IgD-negative memory B cell (primary cell): ENCODE measurements at regions not wholly inside any gene's neighbourhood (a gene's known extent, or its start where the extent isn't known, plus 50 kb on each side); places are given as distances from the start of the nearest gene placed in this dataset.
"Not testable (repeated sequence)": the region's sequence is repeated elsewhere in the genome, so short reads cannot be mapped to it uniquely, and the experiment has no call there.

Source experiments
- H3K27ac Mint-ChIP-seq, 3 donors: one replicate each; pipeline ENCODE4 v1.8.0; 2020 to 2022; ENCODE audit warnings: mild to moderate bottlenecking in 3 of 3, mixed read lengths in 3 of 3, moderate library complexity in 1 of 3
- H3K27me3 Mint-ChIP-seq: one replicate; pipeline ENCODE4 v1.8.0; 2021; ENCODE audit warnings: mixed read lengths
- H3K36me3 Mint-ChIP-seq: one replicate; pipeline ENCODE4 v1.8.0; 2020; ENCODE audit warnings: mild to moderate bottlenecking, mixed read lengths
- H3K4me1 Mint-ChIP-seq, 3 donors: one replicate each; pipeline ENCODE4 v1.8.0; 2020 to 2022; ENCODE audit warnings: mixed read lengths in 3 of 3, mild to moderate bottlenecking in 1 of 3
- H3K4me3 Mint-ChIP-seq, 4 donors: one replicate each; pipeline ENCODE4 v1.8.0; 2020 to 2022; ENCODE audit warnings: mild to moderate bottlenecking in 4 of 4, mixed read lengths in 4 of 4, moderate library complexity in 3 of 4
- H3K9me3 Mint-ChIP-seq, 3 donors: one replicate each; pipeline ENCODE4 v1.8.0; 2020 to 2021; ENCODE audit warnings: mixed read lengths in 3 of 3, mild to moderate bottlenecking in 1 of 3

DNA sequence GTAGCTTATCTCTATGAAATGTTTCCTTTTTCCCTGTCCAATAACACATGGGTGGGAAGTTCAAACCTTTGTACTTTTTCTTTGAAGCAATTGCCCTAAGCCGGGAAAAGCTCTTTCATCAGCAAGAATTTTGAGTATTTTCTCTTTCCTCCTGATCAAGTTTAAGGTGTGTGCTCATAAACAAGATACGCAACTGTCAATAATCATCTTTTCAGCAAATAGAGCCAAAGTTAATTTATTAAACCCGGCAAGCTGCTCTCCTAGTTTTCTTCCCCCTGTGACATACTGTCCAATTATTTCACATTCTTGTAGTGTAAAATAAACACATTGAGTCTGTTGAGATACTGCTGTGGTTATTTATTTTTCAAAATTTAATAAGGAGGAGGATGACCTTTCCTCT, 194.4 kb downstream of the EDN1 start:
- H3K9me3 Mint-ChIP-seq = no peaks in the 10 kb centered on the region
- H3K27ac Mint-ChIP-seq = no peak overlapping the region
- peaks cover 5 to 9% (median 8%) of the 10 kb centered on the region in 3 donors for H3K4me1 Mint-ChIP-seq
- H3K36me3 Mint-ChIP-seq = peaks cover 4% of the 10 kb centered on the region
- H3K4me3 Mint-ChIP-seq = no peak overlapping the region
- H3K27me3 Mint-ChIP-seq = peaks cover 3% of the 10 kb centered on the region

DNA sequence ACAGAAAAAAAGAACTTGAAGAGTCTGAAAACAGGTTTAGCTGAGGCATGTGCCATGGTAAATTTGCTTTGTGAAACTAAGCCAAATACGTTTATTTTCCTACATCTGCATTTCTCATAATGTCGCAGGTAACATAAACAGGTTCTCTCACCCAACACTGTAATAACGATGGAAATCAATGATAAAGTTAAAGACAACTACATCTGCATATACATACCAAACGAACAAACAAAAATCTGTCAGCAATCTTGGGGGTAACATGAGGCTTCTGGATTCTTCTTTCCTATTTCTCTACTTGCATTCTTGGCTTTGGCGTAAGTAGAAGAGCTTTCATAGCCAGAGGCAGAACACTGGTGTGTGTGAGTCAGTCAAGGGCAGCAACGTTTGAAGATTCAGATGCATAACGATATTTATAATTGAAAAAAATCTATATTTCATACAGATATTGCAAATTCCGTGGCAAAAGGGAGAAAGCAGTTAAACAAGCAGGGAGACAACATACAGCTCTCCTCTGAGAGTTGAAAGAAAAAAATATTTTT, 195.1 kb downstream of the EDN1 start:
- Mint-ChIP-seq H3K9me3 (no peaks in the 10 kb centered on the region), H3K4me3 (no peak overlapping the region), H3K36me3 (peaks cover 4% of the 10 kb centered on the region), H3K27me3 (peaks cover 3% of the 10 kb centered on the region), H3K4me1 (peaks cover 5 to 9% (median 8%) of the 10 kb centered on the region in 3 donors), H3K27ac (no peak overlapping the region)

DNA sequence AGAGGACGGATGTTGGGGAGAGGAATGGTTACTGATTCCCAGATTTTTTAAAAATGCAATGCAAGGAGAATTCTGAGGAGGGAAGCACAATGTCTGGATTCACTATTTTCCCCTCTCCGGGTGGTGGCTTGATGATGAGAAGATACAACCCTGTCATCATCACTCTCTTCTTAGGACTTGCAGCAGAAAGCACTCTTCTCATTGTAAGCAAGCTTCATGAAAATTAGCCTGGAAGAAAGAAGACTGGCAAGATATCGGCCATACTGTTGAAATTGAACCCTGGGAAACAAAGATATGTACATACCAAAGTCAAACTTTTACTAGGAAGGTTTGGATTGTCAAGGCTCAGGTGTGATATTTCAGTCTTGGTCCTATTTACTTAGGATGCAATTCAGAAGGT, 195.7 kb downstream of the EDN1 start:
- Mint-ChIP-seq H3K27ac (no peak overlapping the region), H3K4me1 (peaks cover 5 to 9% (median 8%) of the 10 kb centered on the region in 3 donors), H3K36me3 (peaks cover 4% of the 10 kb centered on the region), H3K27me3 (peaks cover 3% of the 10 kb centered on the region), H3K9me3 (no peaks in the 10 kb centered on the region), H3K4me3 (no peak overlapping the region)

DNA sequence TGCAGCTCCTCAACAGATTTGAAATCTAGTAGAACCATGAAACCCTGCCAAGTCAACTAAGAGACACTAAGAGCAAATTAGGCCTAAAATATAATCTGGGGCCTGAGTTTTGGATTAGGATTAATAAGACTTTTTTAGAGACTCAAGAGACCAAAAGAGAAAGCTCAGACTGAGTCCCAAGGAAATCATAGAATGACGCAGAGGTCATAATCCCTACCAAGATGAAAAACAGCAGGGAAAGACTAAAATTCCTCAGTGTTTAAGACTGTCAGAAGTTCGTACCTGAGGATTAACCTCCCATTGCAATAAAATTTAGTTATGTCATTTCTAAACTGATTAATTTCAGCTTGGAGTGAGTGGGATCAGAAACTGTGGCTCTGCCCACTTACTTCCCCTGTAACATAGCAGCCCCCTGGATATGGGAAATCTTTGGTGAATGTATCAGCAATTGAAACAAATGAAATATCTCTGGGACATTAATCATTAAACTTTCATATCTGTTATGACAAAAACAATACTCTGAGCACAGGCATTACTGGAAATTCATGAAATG, 200.3 kb downstream of the EDN1 start:
- Mint-ChIP-seq H3K4me1 (no peaks in the 10 kb centered on the region), H3K27ac (no peak overlapping the region), H3K4me3 (no peak overlapping the region), H3K27me3 (peaks cover 3% of the 10 kb centered on the region), H3K36me3 (peaks cover 6% of the 10 kb centered on the region), H3K9me3 (no peaks in the 10 kb centered on the region)

DNA sequence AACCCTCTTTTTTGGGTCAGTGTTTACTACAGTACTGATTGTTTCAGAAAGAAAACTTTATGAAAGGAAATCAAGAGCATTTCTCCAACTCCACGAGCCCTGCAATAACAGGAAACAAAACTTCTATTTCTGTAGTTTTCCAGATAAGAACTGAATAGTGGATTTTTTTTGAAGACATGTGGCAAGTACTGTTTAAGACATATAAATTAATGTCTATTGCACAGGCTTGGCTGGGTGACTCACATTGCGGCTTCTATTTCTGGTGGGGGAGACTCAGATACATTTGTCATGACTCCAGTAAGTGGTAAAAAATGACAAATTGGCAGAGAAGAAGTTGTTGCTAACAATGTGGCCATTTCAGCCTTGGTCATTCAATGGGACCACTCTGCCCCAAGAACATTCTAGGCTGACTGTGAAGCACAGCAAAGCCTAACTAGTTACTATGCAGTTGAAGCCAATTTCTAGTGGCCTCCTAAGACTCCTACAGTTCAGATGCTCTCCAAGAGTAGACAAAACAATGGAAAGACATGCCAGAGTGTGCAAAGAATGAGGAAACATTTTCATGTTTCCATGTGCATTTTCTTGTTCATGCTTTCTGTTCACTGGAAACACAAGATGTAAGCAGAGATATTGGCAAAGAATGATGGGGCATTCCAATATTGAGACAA, 200.9 kb downstream of the EDN1 start:
- H3K9me3 Mint-ChIP-seq = no peaks in the 10 kb centered on the region
- no peak overlapping the region for H3K4me3 Mint-ChIP-seq
- peaks cover 6% of the 10 kb centered on the region for H3K36me3 Mint-ChIP-seq
- H3K27ac Mint-ChIP-seq = no peak overlapping the region
- H3K27me3 Mint-ChIP-seq = peaks cover 3% of the 10 kb centered on the region
- H3K4me1 Mint-ChIP-seq = no peaks in the 10 kb centered on the region

DNA sequence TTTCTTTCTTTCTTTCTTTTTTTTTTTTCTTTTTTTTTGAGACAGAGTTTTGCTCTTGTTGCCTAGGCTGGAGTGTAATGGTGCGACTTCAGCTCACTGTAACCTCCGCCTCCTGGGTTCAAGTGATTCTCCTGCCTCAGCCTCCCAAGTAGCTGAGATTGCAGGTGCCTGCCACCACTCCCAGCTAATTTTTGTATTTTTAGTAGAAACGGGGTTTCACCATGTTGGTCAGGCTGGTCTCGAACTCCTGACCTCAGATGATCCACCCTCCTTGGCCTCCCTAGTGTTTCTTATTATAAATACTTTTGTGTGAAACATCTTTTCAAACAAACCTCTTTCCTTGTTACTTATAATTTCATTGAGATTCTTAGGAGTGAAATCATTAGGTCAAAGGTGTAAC, 202.8 kb downstream of the EDN1 start:
- not testable (repeated sequence) for H3K27ac Mint-ChIP-seq, H3K36me3 Mint-ChIP-seq, H3K27me3 Mint-ChIP-seq, H3K4me1 Mint-ChIP-seq, H3K9me3 Mint-ChIP-seq, H3K4me3 Mint-ChIP-seq

DNA sequence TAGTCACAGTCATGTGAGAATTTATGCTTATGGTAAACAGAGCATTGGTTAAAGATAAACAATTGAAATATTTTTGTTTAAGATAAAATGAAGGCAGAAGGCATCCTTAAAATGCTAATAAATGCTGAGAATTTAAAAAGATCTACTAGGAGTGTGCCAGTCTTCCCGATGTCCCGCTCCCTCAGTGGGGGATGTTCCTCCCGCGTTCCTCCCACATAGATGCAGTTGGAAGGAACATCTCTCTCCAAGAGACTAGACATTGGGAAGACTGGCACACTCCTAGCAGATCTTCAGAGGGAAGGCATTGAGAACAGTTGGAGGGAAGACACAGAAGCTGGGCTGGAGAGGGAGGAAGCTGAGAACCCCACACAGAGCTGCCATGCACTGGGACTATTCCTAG, 203.3 kb downstream of the EDN1 start:
- Mint-ChIP-seq H3K9me3 (no peaks in the 10 kb centered on the region), H3K27ac (no peak overlapping the region), H3K4me1 (no peaks in the 10 kb centered on the region), H3K4me3 (no peak overlapping the region), H3K27me3 (peaks cover 1% of the 10 kb centered on the region), H3K36me3 (peaks cover 3% of the 10 kb centered on the region)

DNA sequence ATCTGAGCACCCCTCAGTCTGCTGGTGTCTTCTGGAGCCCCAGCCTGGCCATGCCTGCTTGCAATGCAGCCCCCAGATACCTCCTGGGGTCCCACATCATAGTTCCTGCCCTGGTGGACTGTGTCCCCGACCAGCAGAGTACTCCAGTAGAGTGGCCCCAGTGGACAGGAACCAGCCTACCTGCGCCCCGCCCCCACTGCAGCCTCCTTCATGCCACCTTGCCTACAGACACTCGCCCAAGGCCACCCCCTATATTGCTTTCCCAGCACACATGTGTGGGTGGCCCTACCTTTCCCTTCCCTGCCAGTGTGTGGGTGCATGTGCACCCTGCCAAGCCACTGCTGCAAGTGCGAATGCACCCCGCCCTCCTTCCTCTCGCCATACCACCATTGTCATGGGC, 204.0 kb downstream of the EDN1 start:
- Mint-ChIP-seq H3K9me3 (peaks cover 0 to 4% (median 0%) of the 10 kb centered on the region in 3 donors), H3K27me3 (peaks cover 1% of the 10 kb centered on the region), H3K4me3 (no peak overlapping the region)

DNA sequence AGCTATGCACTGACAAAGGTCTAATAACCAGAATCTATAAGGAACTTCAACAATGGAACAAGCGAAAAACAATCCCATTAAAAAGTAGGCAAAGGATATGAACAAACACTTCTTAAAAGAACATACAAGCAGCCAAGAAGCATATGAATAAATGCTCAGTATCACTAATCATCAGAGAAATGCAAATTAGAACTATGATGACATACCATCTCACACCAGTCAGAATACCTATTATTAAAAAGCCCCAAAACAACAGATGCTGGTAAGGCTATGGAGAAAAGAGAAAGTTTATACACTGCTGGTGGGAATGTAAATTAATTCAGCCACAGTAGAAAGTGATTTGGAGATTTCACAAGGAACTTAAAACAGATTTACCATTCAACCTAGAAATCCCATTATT, 211.8 kb downstream of the EDN1 start:
- H3K4me1 Mint-ChIP-seq = peaks cover 0 to 3% (median 0%) of the 10 kb centered on the region in 3 donors
- H3K27ac Mint-ChIP-seq = no peak overlapping the region
- no peak overlapping the region for H3K4me3 Mint-ChIP-seq
- peaks cover 1 to 4% (median 2%) of the 10 kb centered on the region in 3 donors for H3K9me3 Mint-ChIP-seq
- H3K36me3 Mint-ChIP-seq = peaks cover 1% of the 10 kb centered on the region
- H3K27me3 Mint-ChIP-seq = no peaks in the 10 kb centered on the region

More for the DNA sequence above, 204.0 kb downstream of the EDN1 start:
- peaks cover 3% of the 10 kb centered on the region for H3K36me3 Mint-ChIP-seq
- H3K27ac Mint-ChIP-seq = no peak overlapping the region
- no peaks in the 10 kb centered on the region for H3K4me1 Mint-ChIP-seq

DNA sequence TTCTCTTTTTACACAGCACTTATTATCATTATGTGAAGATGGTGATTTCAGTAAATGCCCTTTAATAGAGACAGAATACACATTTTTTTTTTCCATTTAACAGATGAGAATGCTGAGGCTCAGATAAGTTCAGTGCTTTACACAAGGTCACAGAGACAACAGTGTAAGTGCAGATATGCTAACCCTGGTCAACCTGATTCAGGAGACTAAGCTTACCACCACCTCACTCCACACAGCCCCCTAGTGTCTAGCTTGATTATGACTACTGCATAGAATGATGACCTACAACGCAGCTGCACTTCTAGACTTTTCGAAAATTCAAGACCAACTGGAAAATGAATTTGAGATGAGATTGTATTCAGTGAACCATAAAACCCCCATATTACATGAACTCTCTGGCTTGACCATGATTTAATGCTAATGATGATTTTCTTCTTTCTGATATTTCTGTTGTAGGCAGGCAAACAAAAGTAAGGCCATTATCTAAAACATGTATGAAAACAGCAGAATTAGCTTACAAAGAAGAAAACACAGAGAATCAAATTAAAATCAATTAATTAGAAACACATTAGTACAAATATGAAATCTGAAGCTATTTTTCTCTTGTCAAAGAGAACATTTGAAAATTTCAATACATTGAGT, 212.1 kb upstream of the PHACTR1 start:
- no peak overlapping the region for H3K27ac Mint-ChIP-seq
- no peaks in the 10 kb centered on the region for H3K36me3 Mint-ChIP-seq
- H3K27me3 Mint-ChIP-seq = peaks cover 5% of the 10 kb centered on the region
- no peak overlapping the region for H3K4me3 Mint-ChIP-seq
- H3K9me3 Mint-ChIP-seq = peaks cover 0 to 3% (median 1%) of the 10 kb centered on the region in 3 donors
- peaks cover 0 to 3% (median 0%) of the 10 kb centered on the region in 3 donors for H3K4me1 Mint-ChIP-seq

DNA sequence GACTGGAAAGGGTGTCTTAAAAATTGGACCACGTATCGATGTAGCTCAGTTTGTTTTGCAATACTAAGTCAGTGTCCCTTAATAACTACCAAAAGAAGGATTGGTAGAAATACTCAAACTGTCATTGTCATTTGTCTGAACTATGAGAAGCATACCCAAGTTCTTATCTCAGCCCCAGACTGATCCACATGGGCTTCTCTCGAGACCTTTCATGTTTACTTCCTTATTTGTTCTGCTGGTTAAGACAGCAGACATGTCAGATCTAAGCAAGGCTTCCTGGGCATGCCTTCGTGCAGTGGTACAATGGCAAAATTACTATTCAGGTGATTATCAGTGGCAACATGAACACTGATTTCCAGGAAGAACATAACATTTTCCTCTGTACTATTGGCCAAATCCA, 211.1 kb upstream of the PHACTR1 start:
- peaks cover 0 to 3% (median 0%) of the 10 kb centered on the region in 3 donors for H3K4me1 Mint-ChIP-seq
- peaks cover 0 to 6% (median 4%) of the 10 kb centered on the region in 3 donors for H3K9me3 Mint-ChIP-seq
- peaks cover 7% of the 10 kb centered on the region for H3K27me3 Mint-ChIP-seq
- H3K36me3 Mint-ChIP-seq = no peaks in the 10 kb centered on the region
- no peak overlapping the region for H3K27ac Mint-ChIP-seq
- H3K4me3 Mint-ChIP-seq = no peak overlapping the region

DNA sequence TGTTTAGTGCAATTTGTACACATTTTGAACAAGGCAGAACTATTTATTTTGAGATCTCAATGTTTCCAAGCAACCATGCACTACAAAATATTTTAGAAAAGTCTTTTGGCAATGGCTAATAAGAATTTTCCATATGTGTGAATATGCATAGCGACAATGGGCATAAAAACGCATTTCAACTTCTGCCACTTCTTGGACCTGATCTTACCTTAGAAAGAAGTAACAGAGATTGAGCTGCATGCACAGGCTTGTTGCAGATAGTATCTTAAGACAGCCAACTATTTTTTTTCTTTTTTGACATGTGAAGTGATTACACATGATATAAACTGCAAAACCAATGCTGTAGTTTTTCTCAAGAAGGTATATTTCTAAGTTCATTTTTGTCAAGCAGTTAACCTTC, 210.4 kb upstream of the PHACTR1 start:
- Mint-ChIP-seq H3K4me1 (peaks cover 0 to 3% (median 0%) of the 10 kb centered on the region in 3 donors), H3K9me3 (peaks cover 0 to 6% (median 4%) of the 10 kb centered on the region in 3 donors), H3K27ac (no peak overlapping the region), H3K36me3 (no peaks in the 10 kb centered on the region), H3K4me3 (no peak overlapping the region), H3K27me3 (peaks cover 9% of the 10 kb centered on the region)

DNA sequence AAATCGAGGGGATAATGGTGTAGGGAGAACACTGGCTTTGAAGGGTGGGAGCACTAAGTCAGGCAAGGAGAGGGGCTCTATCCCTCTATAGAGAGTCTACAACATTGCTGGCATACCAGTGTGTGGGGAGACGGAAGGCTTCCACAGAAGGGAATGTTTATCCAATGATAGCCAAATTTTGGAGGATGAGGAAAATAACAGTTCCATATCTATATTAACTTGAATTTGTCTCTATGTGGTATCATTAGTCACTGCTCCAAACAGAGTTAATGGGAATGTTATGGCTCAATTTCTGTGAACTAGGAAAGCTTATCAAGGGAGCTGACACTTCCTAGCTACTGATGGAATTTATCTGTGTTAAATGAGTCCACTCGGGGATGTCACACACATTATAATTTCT, 208.9 kb upstream of the PHACTR1 start:
- Mint-ChIP-seq H3K9me3 (peaks cover 0 to 6% (median 4%) of the 10 kb centered on the region in 3 donors), H3K27me3 (peaks cover 9% of the 10 kb centered on the region)

DNA sequence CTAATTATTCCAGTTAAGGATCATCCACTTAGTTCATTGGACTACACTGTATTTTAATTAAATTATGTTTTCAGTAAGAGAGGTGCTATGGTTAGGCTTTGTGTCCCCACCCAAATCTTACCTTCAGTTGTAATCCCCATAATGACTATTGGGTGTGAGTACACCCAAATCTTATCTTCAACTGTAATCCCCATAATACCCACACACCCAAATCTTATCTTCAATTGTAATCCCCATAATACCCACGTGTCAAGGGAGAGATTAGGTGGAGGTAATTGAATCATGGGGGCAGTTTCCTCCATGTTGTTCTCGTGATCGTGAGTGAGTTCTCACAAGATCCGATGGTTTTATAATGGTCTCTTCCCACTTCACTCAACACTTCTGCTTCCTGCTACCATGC, 208.0 kb upstream of the PHACTR1 start:
- Mint-ChIP-seq H3K4me1 (peaks cover 0 to 3% (median 0%) of the 10 kb centered on the region in 3 donors), H3K9me3 (peaks cover 0 to 6% (median 4%) of the 10 kb centered on the region in 3 donors), H3K36me3 (no peaks in the 10 kb centered on the region), H3K27ac (peak overlapping the region in 1 of 3 donors; percentile 6), H3K27me3 (peaks cover 9% of the 10 kb centered on the region), H3K4me3 (no peak overlapping the region)

More for the DNA sequence above, 208.9 kb upstream of the PHACTR1 start:
- Mint-ChIP-seq H3K36me3 (no peaks in the 10 kb centered on the region), H3K4me1 (peaks cover 0 to 3% (median 0%) of the 10 kb centered on the region in 3 donors), H3K27ac (no peak overlapping the region), H3K4me3 (no peak overlapping the region)

DNA sequence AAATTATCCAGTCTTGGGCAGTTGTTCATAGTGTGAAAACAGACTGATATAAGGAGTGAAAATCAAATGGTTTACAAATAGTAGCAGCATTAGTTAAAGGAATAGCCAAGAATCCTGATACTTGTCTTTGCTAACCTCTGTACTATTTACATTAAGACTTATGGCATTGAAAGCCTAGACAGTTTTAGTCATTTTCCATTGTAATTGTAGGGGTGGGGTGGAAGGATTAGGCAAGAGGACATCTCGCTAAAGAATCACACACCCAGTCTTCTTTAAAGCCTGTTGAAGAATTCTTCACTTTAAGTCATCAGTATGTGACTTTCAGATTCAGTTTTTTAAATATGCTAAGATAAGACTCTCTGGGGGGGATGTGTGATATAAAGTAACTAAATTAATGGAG, 207.5 kb upstream of the PHACTR1 start:
- Mint-ChIP-seq H3K4me3 (no peak overlapping the region), H3K36me3 (no peaks in the 10 kb centered on the region), H3K27me3 (peaks cover 9% of the 10 kb centered on the region), H3K27ac (peak overlapping the region in 1 of 3 donors; percentile 6), H3K4me1 (peaks cover 0 to 2% (median 0%) of the 10 kb centered on the region in 3 donors), H3K9me3 (peaks cover 0 to 6% (median 4%) of the 10 kb centered on the region in 3 donors)
